ENCODE measurements at regions not wholly inside any gene's neighbourhood (a gene's known extent, or its start where the extent isn't known, plus 50 kb on each side); places are given as distances from the start of the nearest gene placed in this dataset.

- H3K36me3 Mint-ChIP-seq: no peaks in the 10 kb centered on the region
- H3K9me3 Mint-ChIP-seq: no peaks in the 10 kb centered on the region
- peaks cover 6% of the 10 kb centered on the region for H3K4me1 Mint-ChIP-seq (ENCODE audit: unreplicated experiment)
- peaks cover 7% of the 10 kb centered on the region for H3K27me3 Mint-ChIP-seq
- no peak for TF ChIP-seq CTCF (conservative IDR thresholded peaks at IDR 0.05)
- H3K27ac Mint-ChIP-seq: no peak overlapping the region
- H3K4me3 Mint-ChIP-seq: no peak overlapping the region
- DNase-seq (ENCODE audit: extremely low spot score, unreplicated experiment): no peak
These were observed 361.8 kb upstream of the MGMT start for GRCh38 chr10:129105266-129105665.

- DNase-seq (ENCODE audit: extremely low spot score, unreplicated experiment): no peak
- Mint-ChIP-seq H3K4me1 (ENCODE audit: unreplicated experiment) (peaks cover under 1% of the 10 kb centered on the region), H3K4me3 (no peak overlapping the region), H3K36me3 (no peaks in the 10 kb centered on the region), H3K27me3 (peaks cover 7% of the 10 kb centered on the region), H3K9me3 (no peaks in the 10 kb centered on the region), H3K27ac (no peak overlapping the region)
- TF ChIP-seq CTCF (conservative IDR thresholded peaks at IDR 0.05): no peak
These were observed 360.7 kb upstream of the MGMT start for GRCh38 chr10:129106314-129106713.

- H3K4me3 Mint-ChIP-seq: no peak overlapping the region
- no peaks in the 10 kb centered on the region for H3K4me1 Mint-ChIP-seq (ENCODE audit: unreplicated experiment)
- no peak overlapping the region for H3K27ac Mint-ChIP-seq
- peaks cover 11% of the 10 kb centered on the region for H3K27me3 Mint-ChIP-seq
- H3K36me3 Mint-ChIP-seq: no peaks in the 10 kb centered on the region
- DNase-seq (ENCODE audit: extremely low spot score, unreplicated experiment): no peak
- no peak for TF ChIP-seq CTCF (conservative IDR thresholded peaks at IDR 0.05)
- H3K9me3 Mint-ChIP-seq: no peaks in the 10 kb centered on the region
These were observed 359.5 kb upstream of the MGMT start for GRCh38 chr10:129107525-129107924.

- Mint-ChIP-seq H3K4me3 (no peak overlapping the region), H3K4me1 (ENCODE audit: unreplicated experiment) (no peaks in the 10 kb centered on the region), H3K27ac (no peak overlapping the region), H3K27me3 (peaks cover 11% of the 10 kb centered on the region), H3K9me3 (no peaks in the 10 kb centered on the region), H3K36me3 (no peaks in the 10 kb centered on the region)
- TF ChIP-seq CTCF (conservative IDR thresholded peaks at IDR 0.05): no peak
- no peak for DNase-seq (ENCODE audit: extremely low spot score, unreplicated experiment)
These were observed 358.7 kb upstream of the MGMT start for GRCh38 chr10:129108378-129108777.

GRCh38 chr10:129108994-129109393, 358.0 kb upstream of the MGMT start:
- Mint-ChIP-seq H3K4me1 (ENCODE audit: unreplicated experiment) (no peaks in the 10 kb centered on the region), H3K36me3 (no peaks in the 10 kb centered on the region), H3K4me3 (no peak overlapping the region), H3K27me3 (peaks cover 11% of the 10 kb centered on the region), H3K27ac (no peak overlapping the region), H3K9me3 (no peaks in the 10 kb centered on the region)
- TF ChIP-seq CTCF (conservative IDR thresholded peaks at IDR 0.05): no peak
- peak; percentile 49 for DNase-seq (ENCODE audit: extremely low spot score, unreplicated experiment)

- no peaks in the 10 kb centered on the region for H3K9me3 Mint-ChIP-seq
- H3K4me1 Mint-ChIP-seq (ENCODE audit: unreplicated experiment): no peaks in the 10 kb centered on the region
- no peak overlapping the region for H3K4me3 Mint-ChIP-seq
- TF ChIP-seq CTCF (conservative IDR thresholded peaks at IDR 0.05): no peak
- H3K27me3 Mint-ChIP-seq: peaks cover 11% of the 10 kb centered on the region
- no peak overlapping the region for H3K27ac Mint-ChIP-seq
- no peak for DNase-seq (ENCODE audit: extremely low spot score, unreplicated experiment)
- no peaks in the 10 kb centered on the region for H3K36me3 Mint-ChIP-seq
These were observed 356.3 kb upstream of the MGMT start for GRCh38 chr10:129110780-129111179.

Measured in type B pancreatic cell (in vitro differentiated cells).